ENCODE measurements at regions not wholly inside any gene's neighbourhood (a gene's known extent, or its start where the extent isn't known, plus 50 kb on each side); places are given as distances from the start of the nearest gene placed in this dataset.

- H4K8ac ChIP-seq (ENCODE audit: low read length) = no peak overlapping the region
- H3K4ac ChIP-seq (ENCODE audit: low read depth in 1 of 2, low read length in 2 of 2) = no peak overlapping the region
- no peak overlapping the region for H2BK120ac ChIP-seq (ENCODE audit: low read depth, low read length)
- no peak overlapping the region for H3K27ac ChIP-seq (ENCODE audit: low read length, poor library complexity, severe bottlenecking)
- H3K14ac ChIP-seq (ENCODE audit: low read length in 2 of 2) = no peak overlapping the region
- H3K23ac ChIP-seq (ENCODE audit: low read length in 2 of 2) = no peak overlapping the region
- no peak overlapping the region for H2BK12ac ChIP-seq (ENCODE audit: low read length in 2 of 2)
- H2BK5ac ChIP-seq (ENCODE audit: low read depth, low read length, poor library complexity, severe bottlenecking) = no peak overlapping the region
- H3K4me3 ChIP-seq (ENCODE audit: insufficient read depth in 1 of 2, low read depth in 1 of 2, low read length in 2 of 2) = no peak overlapping the region
- no peak overlapping the region for H2AFZ ChIP-seq (ENCODE audit: low read depth, low read length)
- H3K4me2 ChIP-seq (ENCODE audit: low read length, poor library complexity, severe bottlenecking) = no peak overlapping the region
- no peak overlapping the region for H3K9ac ChIP-seq (ENCODE audit: low read length)
- H2BK15ac ChIP-seq (ENCODE audit: low read depth, poor library complexity, severe bottlenecking) = no peak overlapping the region
- 74% methylated on average over 10 of the region's 10 CpGs for WGBS
- H3K18ac ChIP-seq (ENCODE audit: low read depth in 1 of 2, low read length in 2 of 2) = no peak overlapping the region
- no peaks in the 10 kb centered on the region for H3K4me1 ChIP-seq (ENCODE audit: control insufficient read depth, insufficient read depth, low read depth, low read length)
- H3K79me1 ChIP-seq (replicated peaks; ENCODE audit: low read length, poor library complexity, severe bottlenecking) = no peaks in the 10 kb centered on the region
- H4K91ac ChIP-seq (ENCODE audit: low read length) = no peak overlapping the region
- DNase-seq = no peak
- no peaks in the 10 kb centered on the region for H3K36me3 ChIP-seq (ENCODE audit: control insufficient read depth in 1 of 2, insufficient read depth in 2 of 2, low read depth in 1 of 2, low read length in 2 of 2)
- no peak overlapping the region for H2AK5ac ChIP-seq (ENCODE audit: low read length, severe bottlenecking)
- no peaks in the 10 kb centered on the region for H3K9me3 ChIP-seq (ENCODE audit: control insufficient read depth, low read length)
- H3K27me3 ChIP-seq (ENCODE audit: control insufficient read depth in 1 of 2, insufficient read depth in 1 of 2, low read length in 2 of 2) = peaks cover 34 to 86% of the 10 kb centered on the region in 2 experiments
Observed at GRCh38 chr11:76260296-76260925, 54.1 kb upstream of the WNT11 start.

- Histone ChIP-seq H3K9ac (ENCODE audit: low read length) (no peak overlapping the region), H3K14ac (ENCODE audit: low read length in 2 of 2) (no peak overlapping the region), H3K4ac (ENCODE audit: low read depth in 1 of 2, low read length in 2 of 2) (no peak overlapping the region), H2BK5ac (ENCODE audit: low read depth, low read length, poor library complexity, severe bottlenecking) (no peak overlapping the region), H3K18ac (ENCODE audit: low read depth in 1 of 2, low read length in 2 of 2) (no peak overlapping the region), H3K4me1 (ENCODE audit: control insufficient read depth, insufficient read depth, low read depth, low read length) (no peaks in the 10 kb centered on the region), H3K27me3 (ENCODE audit: control insufficient read depth in 1 of 2, insufficient read depth in 1 of 2, low read length in 2 of 2) (peaks cover 37 to 88% of the 10 kb centered on the region in 2 experiments), H2BK15ac (ENCODE audit: low read depth, poor library complexity, severe bottlenecking) (no peak overlapping the region), H2BK120ac (ENCODE audit: low read depth, low read length) (no peak overlapping the region), H3K4me3 (ENCODE audit: insufficient read depth in 1 of 2, low read depth in 1 of 2, low read length in 2 of 2) (no peak overlapping the region), H2BK12ac (ENCODE audit: low read length in 2 of 2) (no peak overlapping the region), H3K23ac (ENCODE audit: low read length in 2 of 2) (no peak overlapping the region), H3K36me3 (ENCODE audit: control insufficient read depth in 1 of 2, insufficient read depth in 2 of 2, low read depth in 1 of 2, low read length in 2 of 2) (no peaks in the 10 kb centered on the region), H3K4me2 (ENCODE audit: low read length, poor library complexity, severe bottlenecking) (no peak overlapping the region), H4K8ac (ENCODE audit: low read length) (no peak overlapping the region), H2AK5ac (ENCODE audit: low read length, severe bottlenecking) (no peak overlapping the region), H3K27ac (ENCODE audit: low read length, poor library complexity, severe bottlenecking) (no peak overlapping the region), H3K9me3 (ENCODE audit: control insufficient read depth, low read length) (no peaks in the 10 kb centered on the region), H4K91ac (ENCODE audit: low read length) (no peak overlapping the region), H2AFZ (ENCODE audit: low read depth, low read length) (no peak overlapping the region), H3K79me1 (replicated peaks; ENCODE audit: low read length, poor library complexity, severe bottlenecking) (no peaks in the 10 kb centered on the region)
- no peak for DNase-seq
Observed at GRCh38 chr11:76259299-76259908, 53.1 kb upstream of the WNT11 start.

GRCh38 chr11:76257074-76257719, 50.9 kb upstream of the WNT11 start:
- no peak overlapping the region for H2AK5ac ChIP-seq (ENCODE audit: low read length, severe bottlenecking)
- H3K14ac ChIP-seq (ENCODE audit: low read length in 2 of 2) = peak overlapping the region in 1 of 2 experiments; percentile 19
- 47% methylated on average over 13 of the region's 15 CpGs for WGBS
- H3K27ac ChIP-seq (ENCODE audit: low read length, poor library complexity, severe bottlenecking) = no peak overlapping the region
- no peak overlapping the region for H2BK12ac ChIP-seq (ENCODE audit: low read length in 2 of 2)
- H3K4me3 ChIP-seq (ENCODE audit: insufficient read depth in 1 of 2, low read depth in 1 of 2, low read length in 2 of 2) = no peak overlapping the region
- no peak overlapping the region for H2BK120ac ChIP-seq (ENCODE audit: low read depth, low read length)
- no peak overlapping the region for H4K8ac ChIP-seq (ENCODE audit: low read length)
- H3K23ac ChIP-seq (ENCODE audit: low read length in 2 of 2) = no peak overlapping the region
- no peak overlapping the region for H2BK15ac ChIP-seq (ENCODE audit: low read depth, poor library complexity, severe bottlenecking)
- H3K9me3 ChIP-seq (ENCODE audit: control insufficient read depth, low read length) = no peaks in the 10 kb centered on the region
- no peak overlapping the region for H3K4me2 ChIP-seq (ENCODE audit: low read length, poor library complexity, severe bottlenecking)
- H3K79me1 ChIP-seq (replicated peaks; ENCODE audit: low read length, poor library complexity, severe bottlenecking) = no peaks in the 10 kb centered on the region
- peaks cover 50 to 93% of the 10 kb centered on the region in 2 experiments for H3K27me3 ChIP-seq (ENCODE audit: control insufficient read depth in 1 of 2, insufficient read depth in 1 of 2, low read length in 2 of 2)
- H3K4me1 ChIP-seq (ENCODE audit: control insufficient read depth, insufficient read depth, low read depth, low read length) = no peaks in the 10 kb centered on the region
- no peaks in the 10 kb centered on the region for H3K36me3 ChIP-seq (ENCODE audit: control insufficient read depth in 1 of 2, insufficient read depth in 2 of 2, low read depth in 1 of 2, low read length in 2 of 2)
- H3K9ac ChIP-seq (ENCODE audit: low read length) = no peak overlapping the region
- no peak overlapping the region for H2AFZ ChIP-seq (ENCODE audit: low read depth, low read length)
- no peak overlapping the region for H2BK5ac ChIP-seq (ENCODE audit: low read depth, low read length, poor library complexity, severe bottlenecking)
- DNase-seq = peak; percentile 12
- no peak overlapping the region for H3K18ac ChIP-seq (ENCODE audit: low read depth in 1 of 2, low read length in 2 of 2)
- no peak overlapping the region for H4K91ac ChIP-seq (ENCODE audit: low read length)
- no peak overlapping the region for H3K4ac ChIP-seq (ENCODE audit: low read depth in 1 of 2, low read length in 2 of 2)

- no peak overlapping the region for H3K4me2 ChIP-seq (ENCODE audit: low read length, poor library complexity, severe bottlenecking)
- H2BK12ac ChIP-seq (ENCODE audit: low read length in 2 of 2) = no peak overlapping the region
- DNase-seq = no peak
- H3K4me3 ChIP-seq (ENCODE audit: insufficient read depth in 1 of 2, low read depth in 1 of 2, low read length in 2 of 2) = no peak overlapping the region
- no peak overlapping the region for H2BK15ac ChIP-seq (ENCODE audit: low read depth, poor library complexity, severe bottlenecking)
- H2BK120ac ChIP-seq (ENCODE audit: low read depth, low read length) = no peak overlapping the region
- H4K91ac ChIP-seq (ENCODE audit: low read length) = no peak overlapping the region
- no peak overlapping the region for H3K27ac ChIP-seq (ENCODE audit: low read length, poor library complexity, severe bottlenecking)
- H2BK5ac ChIP-seq (ENCODE audit: low read depth, low read length, poor library complexity, severe bottlenecking) = no peak overlapping the region
- no peak overlapping the region for H3K4ac ChIP-seq (ENCODE audit: low read depth in 1 of 2, low read length in 2 of 2)
- peaks cover 46 to 95% of the 10 kb centered on the region in 2 experiments for H3K27me3 ChIP-seq (ENCODE audit: control insufficient read depth in 1 of 2, insufficient read depth in 1 of 2, low read length in 2 of 2)
- H2AFZ ChIP-seq (ENCODE audit: low read depth, low read length) = no peak overlapping the region
- WGBS = 60% methylated on average over 14 of the region's 14 CpGs
- no peak overlapping the region for H3K14ac ChIP-seq (ENCODE audit: low read length in 2 of 2)
- no peak overlapping the region for H2AK5ac ChIP-seq (ENCODE audit: low read length, severe bottlenecking)
- H3K9me3 ChIP-seq (ENCODE audit: control insufficient read depth, low read length) = no peaks in the 10 kb centered on the region
- H3K18ac ChIP-seq (ENCODE audit: low read depth in 1 of 2, low read length in 2 of 2) = no peak overlapping the region
- H3K23ac ChIP-seq (ENCODE audit: low read length in 2 of 2) = no peak overlapping the region
- no peak overlapping the region for H3K9ac ChIP-seq (ENCODE audit: low read length)
- H3K79me1 ChIP-seq (replicated peaks; ENCODE audit: low read length, poor library complexity, severe bottlenecking) = no peaks in the 10 kb centered on the region
- H3K4me1 ChIP-seq (ENCODE audit: control insufficient read depth, insufficient read depth, low read depth, low read length) = no peaks in the 10 kb centered on the region
- no peak overlapping the region for H4K8ac ChIP-seq (ENCODE audit: low read length)
- no peaks in the 10 kb centered on the region for H3K36me3 ChIP-seq (ENCODE audit: control insufficient read depth in 1 of 2, insufficient read depth in 2 of 2, low read depth in 1 of 2, low read length in 2 of 2)
Observed at GRCh38 chr11:76256448-76256847, 50.1 kb upstream of the WNT11 start.
